T-helper 1 cell treated with Interleukin-12 subunit alpha and Interleukin-12 subunit beta and Interleukin-4 antibody, amounts not matched to agents 30 μg/mL and 1 μg/mL, for 36 hours (primary cell): ENCODE measurements at regions not wholly inside any gene's neighbourhood (a gene's known extent, or its start where the extent isn't known, plus 50 kb on each side); places are given as distances from the start of the nearest gene placed in this dataset.

Experiments used
- H3K27ac Mint-ChIP-seq: one replicate; pipeline ENCODE4 v1.8.0; 2021; ENCODE audit warnings: mild to moderate bottlenecking, mixed read lengths
- H3K27me3 Mint-ChIP-seq: one replicate; pipeline ENCODE4 v1.8.0; 2021; ENCODE audit warnings: low read depth, mixed read lengths
- H3K36me3 Mint-ChIP-seq: one replicate; pipeline ENCODE4 v1.8.0; 2021; ENCODE audit warnings: low read depth, mixed read lengths
- H3K4me1 Mint-ChIP-seq: one replicate; pipeline ENCODE4 v1.8.0; 2021; ENCODE audit warnings: low read depth, mixed read lengths
- H3K4me3 Mint-ChIP-seq: one replicate; pipeline ENCODE4 v1.8.0; 2021; ENCODE audit warnings: mild to moderate bottlenecking, moderate library complexity, mixed read lengths
- H3K9me3 Mint-ChIP-seq: one replicate; pipeline ENCODE4 v1.8.0; 2021; ENCODE audit warnings: mixed read lengths

DNA sequence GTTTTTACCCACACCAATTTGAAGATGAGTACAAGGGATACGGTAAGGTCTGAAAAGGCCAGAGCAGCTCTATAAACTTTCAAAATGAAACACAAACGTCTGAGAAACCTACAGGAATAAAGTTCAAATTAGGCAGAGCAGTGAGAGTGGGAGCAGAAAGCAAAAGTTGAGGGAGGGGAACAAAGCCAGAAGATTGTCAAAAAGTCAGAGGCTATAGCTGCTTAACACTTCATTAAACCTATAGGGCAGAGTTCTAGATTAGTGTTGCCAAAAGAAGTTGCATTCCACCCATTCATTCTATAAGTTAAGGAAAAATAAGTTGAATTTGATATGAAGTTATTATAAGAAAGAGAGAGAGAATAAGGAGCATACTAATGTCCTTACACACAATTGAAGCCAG is 309.6 kb upstream of the CD180 start:
- Mint-ChIP-seq H3K27ac (no peak overlapping the region), H3K4me3 (no peak overlapping the region), H3K9me3 (peaks cover 5% of the 10 kb centered on the region), H3K27me3 (peaks cover 11% of the 10 kb centered on the region), H3K36me3 (peaks cover 1% of the 10 kb centered on the region), H3K4me1 (peaks cover 12% of the 10 kb centered on the region)

DNA sequence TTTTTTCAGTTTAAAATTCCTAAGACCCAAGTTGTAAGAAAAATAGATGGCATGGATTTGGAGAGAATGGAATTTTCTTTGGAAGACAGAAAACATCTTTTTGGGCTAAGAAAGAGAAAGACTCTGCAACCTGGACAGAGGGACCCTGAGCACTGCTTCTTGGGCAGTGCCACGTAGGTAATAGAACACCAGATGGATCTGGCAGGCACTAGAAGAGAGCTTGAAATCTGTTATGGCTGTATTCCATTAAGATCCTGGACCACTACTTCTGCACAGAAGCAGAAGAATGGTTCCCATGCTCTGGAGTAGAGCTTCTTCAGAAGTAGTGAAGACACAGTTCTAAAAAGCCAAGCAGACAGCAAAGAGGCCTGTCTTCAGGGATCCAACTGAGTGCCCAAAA is 306.4 kb upstream of the CD180 start:
- H3K27ac Mint-ChIP-seq, result no peak overlapping the region
- H3K36me3 Mint-ChIP-seq, result no peaks in the 10 kb centered on the region
- H3K4me1 Mint-ChIP-seq, result no peaks in the 10 kb centered on the region
- no peak overlapping the region for H3K4me3 Mint-ChIP-seq
- peaks cover 19% of the 10 kb centered on the region for H3K27me3 Mint-ChIP-seq
- H3K9me3 Mint-ChIP-seq, result peaks cover 13% of the 10 kb centered on the region

DNA sequence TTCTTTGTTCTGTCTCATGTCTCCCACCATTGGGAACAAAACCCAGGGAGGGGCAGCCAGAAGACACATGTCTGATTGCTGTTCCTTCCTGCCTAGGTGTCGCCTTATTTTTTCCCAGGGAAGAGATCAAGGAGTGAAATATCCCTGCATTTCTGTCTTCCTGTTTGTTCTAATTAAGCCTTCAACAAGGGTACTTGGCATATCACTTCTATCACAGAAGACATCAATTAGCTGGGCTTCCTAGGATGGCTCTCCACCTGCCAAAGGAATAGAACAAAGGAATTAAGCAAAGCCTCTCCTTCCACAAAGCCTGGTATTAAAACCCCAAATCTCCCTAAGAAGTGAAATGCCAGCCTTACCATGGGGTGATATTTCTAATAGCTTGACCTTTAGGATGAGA is 299.5 kb upstream of the CD180 start:
- Mint-ChIP-seq H3K27me3 (peaks cover 8% of the 10 kb centered on the region), H3K27ac (no peak overlapping the region), H3K9me3 (peaks cover 13% of the 10 kb centered on the region), H3K4me1 (peaks cover 3% of the 10 kb centered on the region), H3K36me3 (no peaks in the 10 kb centered on the region), H3K4me3 (no peak overlapping the region)

DNA sequence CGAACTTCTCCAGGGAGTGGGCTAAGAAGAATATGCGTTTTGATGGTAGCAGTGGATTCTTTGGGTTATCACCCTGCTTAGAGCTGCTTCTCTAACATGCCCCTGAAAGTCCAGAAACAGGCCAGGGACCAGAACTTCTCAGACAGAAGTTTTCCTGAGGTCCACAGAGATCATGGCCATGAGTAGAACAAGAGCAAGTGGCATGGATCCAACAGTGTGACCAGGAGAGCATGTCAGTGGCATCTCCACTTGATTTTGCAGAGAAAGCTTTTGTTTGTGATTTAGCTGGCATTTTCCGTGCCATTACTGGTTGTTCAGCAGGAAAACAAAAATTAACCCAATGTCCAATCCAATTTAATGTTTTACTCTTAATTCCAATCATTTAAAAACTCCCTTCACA is 298.5 kb upstream of the CD180 start:
- Mint-ChIP-seq H3K9me3 (peaks cover 6% of the 10 kb centered on the region), H3K4me1 (peaks cover 3% of the 10 kb centered on the region), H3K4me3 (no peak overlapping the region), H3K27ac (no peak overlapping the region), H3K27me3 (peaks cover 2% of the 10 kb centered on the region), H3K36me3 (no peaks in the 10 kb centered on the region)

DNA sequence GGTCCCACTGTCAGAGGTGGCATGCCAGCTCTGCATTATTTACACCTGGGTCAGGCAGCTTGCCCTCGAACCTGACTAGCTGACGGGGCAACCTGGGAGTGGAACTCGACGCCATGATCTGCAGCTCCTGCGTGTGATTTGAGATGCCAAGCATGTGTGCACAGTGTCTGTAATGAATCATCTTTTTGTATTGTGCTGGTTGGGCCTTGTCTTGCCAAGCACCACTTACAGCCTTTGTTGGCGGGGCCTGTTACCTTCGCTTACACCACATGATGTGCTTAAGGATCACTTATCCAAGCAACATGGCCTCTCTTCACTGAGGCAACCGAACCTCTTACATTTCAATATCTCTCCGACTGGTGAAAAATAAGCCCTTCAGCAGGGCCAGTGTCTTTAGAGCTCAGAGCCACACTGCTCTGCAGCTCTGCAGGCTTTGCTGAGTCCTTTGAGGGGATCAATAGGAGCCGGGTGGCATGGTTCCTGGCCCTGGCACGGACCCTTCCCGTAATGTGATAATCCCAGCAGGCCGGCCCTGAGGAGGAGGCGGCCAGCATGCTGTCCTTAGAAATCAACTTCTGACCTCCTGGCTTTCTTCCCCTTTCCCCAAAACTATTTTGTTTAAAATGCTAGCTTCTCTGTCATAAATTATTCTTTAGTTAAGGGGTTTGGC is 297.7 kb upstream of the CD180 start:
- no peaks in the 10 kb centered on the region for H3K27me3 Mint-ChIP-seq
- no peak overlapping the region for H3K27ac Mint-ChIP-seq
- H3K9me3 Mint-ChIP-seq, result no peaks in the 10 kb centered on the region
- no peak overlapping the region for H3K4me3 Mint-ChIP-seq
- H3K36me3 Mint-ChIP-seq, result no peaks in the 10 kb centered on the region
- peaks cover 3% of the 10 kb centered on the region for H3K4me1 Mint-ChIP-seq

DNA sequence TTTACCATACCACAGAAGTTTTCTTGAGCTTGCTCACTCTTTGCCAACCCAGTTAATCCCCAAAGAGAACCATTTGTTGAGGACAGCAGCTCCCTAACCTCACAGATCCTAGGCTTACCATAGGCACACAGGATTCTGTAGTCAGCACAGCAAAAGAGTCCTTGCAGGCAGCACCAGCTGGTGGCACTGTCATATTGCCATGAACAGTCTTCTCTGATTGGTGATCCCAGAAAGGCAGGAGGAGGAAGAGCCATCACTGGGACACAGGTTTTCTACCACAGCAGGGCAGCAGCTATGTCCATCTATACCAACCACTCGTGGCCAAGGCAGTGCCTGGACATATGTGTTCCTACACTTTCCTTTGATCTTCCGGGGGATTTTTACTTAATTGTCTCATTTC is 297.1 kb upstream of the CD180 start:
- no peaks in the 10 kb centered on the region for H3K36me3 Mint-ChIP-seq
- no peaks in the 10 kb centered on the region for H3K27me3 Mint-ChIP-seq
- H3K4me1 Mint-ChIP-seq, result peaks cover 3% of the 10 kb centered on the region
- no peak overlapping the region for H3K27ac Mint-ChIP-seq
- no peaks in the 10 kb centered on the region for H3K9me3 Mint-ChIP-seq
- no peak overlapping the region for H3K4me3 Mint-ChIP-seq

DNA sequence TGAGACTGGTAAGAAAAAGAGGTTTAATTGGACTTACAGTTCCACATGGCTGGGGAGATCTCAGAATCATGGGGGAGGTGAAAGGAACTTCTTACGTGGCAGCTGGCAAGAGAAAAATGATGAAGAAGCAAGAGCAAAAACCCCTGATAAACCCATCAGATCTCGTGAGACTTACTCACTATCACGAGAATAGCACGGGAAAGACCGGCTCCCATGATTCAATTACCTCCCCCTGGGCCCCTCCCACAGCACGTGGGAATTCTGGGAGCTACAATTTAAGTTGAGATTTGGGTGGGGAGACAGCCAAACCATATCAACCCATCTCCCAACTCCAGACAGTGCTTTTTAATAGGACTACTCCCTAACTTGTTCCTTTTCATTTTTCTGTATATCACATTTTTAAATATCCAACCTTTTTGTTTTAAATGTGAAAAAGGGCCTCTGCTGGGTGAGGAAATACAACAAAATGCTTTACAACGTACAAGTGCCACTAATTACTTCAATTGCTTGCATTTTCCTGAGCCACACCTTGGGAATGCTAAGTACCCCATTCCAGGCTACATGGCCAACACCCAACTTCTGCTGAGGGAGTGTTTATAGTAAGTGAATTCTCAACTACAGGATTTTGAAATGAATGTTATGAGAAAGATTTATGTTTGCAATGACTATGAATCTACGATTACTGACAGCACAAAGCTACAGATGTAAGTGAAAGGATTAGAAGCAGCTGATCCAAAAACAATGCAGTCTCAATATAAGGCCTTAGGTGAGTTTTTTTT is 294.1 kb upstream of the CD180 start:
- no peaks in the 10 kb centered on the region for H3K27me3 Mint-ChIP-seq
- H3K9me3 Mint-ChIP-seq, result no peaks in the 10 kb centered on the region
- peaks cover 3% of the 10 kb centered on the region for H3K4me1 Mint-ChIP-seq
- no peaks in the 10 kb centered on the region for H3K36me3 Mint-ChIP-seq
- no peak overlapping the region for H3K4me3 Mint-ChIP-seq
- H3K27ac Mint-ChIP-seq, result no peak overlapping the region

DNA sequence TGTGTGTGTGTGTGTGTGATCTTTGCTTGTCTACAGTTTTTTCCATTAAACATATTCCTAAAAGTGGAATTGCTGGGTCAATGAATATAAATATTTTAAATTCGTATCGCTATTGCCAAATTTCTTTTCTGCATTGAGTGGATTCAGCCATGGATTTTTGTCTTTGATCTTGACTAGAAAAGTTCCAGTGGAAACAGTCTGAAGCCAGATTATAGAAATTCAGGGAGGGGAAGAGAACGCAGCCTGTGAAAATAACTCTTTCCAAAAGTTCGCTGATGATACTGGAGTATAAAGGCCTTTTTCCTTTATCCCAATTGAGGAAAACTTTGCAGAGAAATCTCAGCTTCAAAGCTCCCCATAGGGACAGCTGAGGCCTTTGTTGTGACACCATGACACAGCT is 292.3 kb upstream of the CD180 start:
- Mint-ChIP-seq H3K9me3 (no peaks in the 10 kb centered on the region), H3K27me3 (no peaks in the 10 kb centered on the region), H3K4me3 (no peak overlapping the region), H3K27ac (no peak overlapping the region), H3K4me1 (peaks cover 2% of the 10 kb centered on the region), H3K36me3 (no peaks in the 10 kb centered on the region)

DNA sequence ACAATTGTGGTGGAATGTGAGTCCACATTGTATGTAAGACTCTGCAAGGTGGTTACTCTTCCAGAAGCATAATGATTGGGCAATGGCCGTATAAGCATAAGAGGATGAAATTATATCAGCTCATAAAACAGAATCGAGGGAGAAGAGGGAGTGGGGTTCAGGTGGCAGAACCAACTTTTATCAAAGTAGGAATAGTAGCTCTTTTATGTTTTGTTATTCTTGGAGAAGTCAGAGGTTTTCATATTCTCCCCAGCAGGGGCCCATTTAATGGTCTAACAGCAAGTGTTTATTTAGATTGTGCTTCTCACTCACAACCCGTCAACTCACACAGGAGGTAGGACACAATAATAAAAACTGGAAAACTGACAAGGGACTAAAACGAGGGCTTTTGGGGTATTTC is 291.3 kb upstream of the CD180 start:
- H3K4me1 Mint-ChIP-seq, result no peaks in the 10 kb centered on the region
- H3K9me3 Mint-ChIP-seq, result no peaks in the 10 kb centered on the region
- H3K27ac Mint-ChIP-seq, result no peak overlapping the region
- H3K27me3 Mint-ChIP-seq, result no peaks in the 10 kb centered on the region
- H3K4me3 Mint-ChIP-seq, result no peak overlapping the region
- no peaks in the 10 kb centered on the region for H3K36me3 Mint-ChIP-seq

DNA sequence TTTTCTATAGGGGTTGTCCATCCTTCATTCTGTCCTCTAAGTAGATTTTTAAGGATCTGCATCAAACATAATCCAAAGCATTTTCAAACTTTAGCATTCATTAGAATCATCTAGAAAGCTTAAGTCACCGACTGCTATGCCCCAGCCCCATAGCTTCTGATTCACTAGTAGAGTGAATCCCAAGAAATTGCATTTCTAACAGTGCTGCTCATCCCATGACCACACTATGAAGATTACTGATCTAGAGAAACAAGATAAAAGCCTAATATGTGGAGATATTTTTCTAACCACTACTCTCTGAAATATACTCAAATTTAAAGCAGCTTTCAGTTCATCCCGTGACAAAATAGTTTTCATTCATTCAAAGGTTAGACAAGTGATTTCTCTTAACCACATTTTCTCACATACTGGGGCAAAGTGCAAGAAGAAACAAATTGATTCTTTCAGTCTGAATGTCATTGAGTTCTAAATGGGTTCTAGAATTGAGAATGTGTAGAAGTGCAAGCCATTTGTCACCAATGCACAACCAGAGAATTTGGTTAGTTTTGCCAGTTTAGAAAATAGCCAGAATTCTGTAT is 286.9 kb upstream of the CD180 start:
- Mint-ChIP-seq H3K9me3 (no peaks in the 10 kb centered on the region), H3K4me3 (no peak overlapping the region), H3K4me1 (no peaks in the 10 kb centered on the region), H3K27ac (no peak overlapping the region), H3K36me3 (no peaks in the 10 kb centered on the region), H3K27me3 (no peaks in the 10 kb centered on the region)

DNA sequence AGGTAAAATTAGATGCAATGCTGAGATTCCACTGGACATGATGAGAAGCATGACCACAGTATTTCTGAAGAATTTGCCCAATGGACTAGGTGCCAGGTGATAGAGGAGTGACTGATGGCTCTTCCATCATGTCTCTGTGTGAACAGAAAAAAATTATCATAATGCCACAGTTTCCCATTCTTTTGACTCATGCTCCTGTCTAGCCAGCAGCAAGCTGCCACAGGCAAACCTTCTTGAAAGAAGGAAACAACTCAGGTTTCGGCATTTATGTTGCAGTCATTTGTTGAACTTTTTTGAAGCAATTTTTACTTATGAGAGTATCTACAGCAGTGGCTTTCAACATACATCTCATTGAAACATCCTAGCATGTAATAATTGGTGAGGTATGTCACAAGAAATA is 284.8 kb upstream of the CD180 start:
- H3K36me3 Mint-ChIP-seq, result no peaks in the 10 kb centered on the region
- H3K9me3 Mint-ChIP-seq, result peaks cover 4% of the 10 kb centered on the region
- peaks cover 4% of the 10 kb centered on the region for H3K27me3 Mint-ChIP-seq
- no peak overlapping the region for H3K4me3 Mint-ChIP-seq
- H3K27ac Mint-ChIP-seq, result no peak overlapping the region
- H3K4me1 Mint-ChIP-seq, result no peaks in the 10 kb centered on the region

DNA sequence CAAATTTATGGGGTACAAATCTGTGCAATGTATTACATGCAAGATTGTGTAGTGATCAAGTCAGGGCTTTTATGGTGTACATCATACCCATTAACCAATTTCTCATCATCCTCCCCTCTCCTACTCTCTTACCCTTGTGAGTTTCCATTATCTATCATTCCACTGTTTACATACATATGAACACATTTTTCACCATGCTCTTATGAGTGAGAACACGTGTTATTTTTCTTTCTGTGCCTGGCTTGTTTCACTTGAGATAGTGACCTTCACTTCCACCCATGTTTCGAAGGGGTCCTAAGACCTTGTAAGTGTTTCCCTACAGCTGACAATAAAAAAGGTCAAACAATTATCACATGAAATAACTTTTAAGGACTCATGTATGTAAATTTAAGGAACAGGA is 281.7 kb upstream of the CD180 start:
- H3K27ac Mint-ChIP-seq, result no peak overlapping the region
- H3K27me3 Mint-ChIP-seq, result peaks cover 4% of the 10 kb centered on the region
- H3K9me3 Mint-ChIP-seq, result peaks cover 4% of the 10 kb centered on the region
- no peaks in the 10 kb centered on the region for H3K4me1 Mint-ChIP-seq
- no peak overlapping the region for H3K4me3 Mint-ChIP-seq
- H3K36me3 Mint-ChIP-seq, result no peaks in the 10 kb centered on the region

DNA sequence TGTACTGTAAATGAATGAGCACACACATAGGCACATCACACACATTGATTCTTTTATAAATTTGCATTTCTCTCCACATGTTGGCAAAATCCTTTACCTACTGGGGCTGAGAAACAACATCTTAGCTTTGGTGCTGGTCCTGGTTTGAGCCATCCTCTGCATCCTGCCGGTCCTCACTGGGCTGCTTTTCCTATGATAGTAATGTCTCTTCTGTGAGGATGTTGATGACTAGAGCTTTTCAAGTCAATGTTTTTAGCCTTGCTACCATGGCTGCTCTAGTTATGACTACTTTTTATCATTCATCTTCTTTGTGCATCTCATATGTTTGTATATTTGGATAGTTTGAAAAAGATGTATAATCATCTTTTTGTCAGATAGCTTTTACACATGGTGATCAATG is 280.4 kb upstream of the CD180 start:
- Mint-ChIP-seq H3K27ac (no peak overlapping the region), H3K4me3 (no peak overlapping the region), H3K9me3 (peaks cover 4% of the 10 kb centered on the region), H3K27me3 (peaks cover 4% of the 10 kb centered on the region), H3K4me1 (no peaks in the 10 kb centered on the region), H3K36me3 (no peaks in the 10 kb centered on the region)

DNA sequence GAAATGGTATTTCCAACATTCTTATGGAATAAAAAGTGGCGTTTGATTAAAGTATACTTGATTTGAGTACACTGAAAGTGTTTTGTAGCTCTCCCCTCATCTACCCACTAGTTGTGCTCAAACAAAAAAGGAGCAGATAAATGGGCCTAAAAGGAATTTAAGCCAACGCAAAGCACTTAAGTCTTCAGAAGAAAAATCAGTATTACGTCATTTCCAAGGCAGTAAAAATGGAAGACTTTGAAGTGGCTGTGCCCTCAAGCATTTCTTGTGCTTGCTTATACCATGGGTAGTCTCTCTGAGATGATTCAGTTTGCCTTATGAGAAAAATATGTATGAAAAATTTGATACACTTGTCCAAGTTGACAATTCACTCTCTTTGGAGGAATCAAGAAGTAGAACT is 279.9 kb upstream of the CD180 start:
- H3K4me3 Mint-ChIP-seq, result no peak overlapping the region
- H3K9me3 Mint-ChIP-seq, result peaks cover 4% of the 10 kb centered on the region
- no peaks in the 10 kb centered on the region for H3K36me3 Mint-ChIP-seq
- H3K4me1 Mint-ChIP-seq, result no peaks in the 10 kb centered on the region
- H3K27me3 Mint-ChIP-seq, result peaks cover 4% of the 10 kb centered on the region
- H3K27ac Mint-ChIP-seq, result no peak overlapping the region

DNA sequence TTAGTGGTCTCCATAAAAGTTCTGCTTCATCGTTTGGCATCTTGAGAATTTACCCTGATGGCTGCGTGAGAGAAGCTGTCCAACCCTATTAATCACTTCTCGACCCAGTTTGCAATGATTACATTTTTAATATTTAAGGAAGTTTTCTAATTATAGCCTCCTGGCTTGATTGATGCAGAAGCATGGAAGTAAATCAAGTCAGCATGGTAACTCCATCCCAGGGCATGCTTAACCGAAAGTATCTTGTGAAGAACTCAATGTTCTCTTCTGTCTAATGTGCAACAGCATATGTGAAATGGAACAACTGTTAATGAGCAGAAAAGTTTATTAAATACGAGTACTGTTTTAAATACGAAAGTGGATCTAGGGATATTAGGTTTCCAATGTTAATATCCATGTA is 278.9 kb upstream of the CD180 start:
- H3K4me1 Mint-ChIP-seq, result no peaks in the 10 kb centered on the region
- no peak overlapping the region for H3K27ac Mint-ChIP-seq
- peaks cover 4% of the 10 kb centered on the region for H3K9me3 Mint-ChIP-seq
- H3K36me3 Mint-ChIP-seq, result no peaks in the 10 kb centered on the region
- H3K27me3 Mint-ChIP-seq, result peaks cover 7% of the 10 kb centered on the region
- no peak overlapping the region for H3K4me3 Mint-ChIP-seq
